Left hindlimb (tissue), 1 donor: ENCODE measurements at regions not wholly inside any gene's neighbourhood (a gene's known extent, or its start where the extent isn't known, plus 50 kb on each side); places are given as distances from the start of the nearest gene placed in this dataset.
"Not testable (repeated sequence)": the region's sequence is repeated elsewhere in the genome, so short reads cannot be mapped to it uniquely, and the experiment has no call there.

Source experiments
- DNase-seq: peaks from one replicate; pipeline ENCODE4 v3.0.0-alpha.2; 2018

DNA sequence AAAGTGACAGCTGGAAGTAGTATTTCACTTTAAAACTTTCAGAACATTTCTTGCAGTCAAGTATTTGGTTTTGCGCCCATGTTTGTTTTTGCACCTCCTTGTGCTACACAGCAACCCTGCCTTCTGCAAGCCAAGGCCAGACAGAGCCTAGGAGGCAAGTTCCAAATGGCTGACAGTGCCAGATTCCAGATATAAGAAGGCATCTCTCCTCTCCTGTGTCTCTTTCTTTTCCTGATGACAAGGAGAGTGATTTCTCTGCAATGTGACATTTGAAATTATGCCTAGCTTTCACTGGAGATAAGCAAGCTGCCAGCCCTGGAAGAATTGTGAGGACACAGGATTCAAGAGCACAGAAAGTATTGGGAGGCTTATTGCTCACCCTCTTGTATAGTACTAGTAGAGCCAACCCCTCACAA is 149.1 kb upstream of the TENT5A start:
- no peak for DNase-seq

- DNase-seq = no peak
Measured at GRCh38 chr6:81900616-81901015, 148.1 kb upstream of the TENT5A start.

DNA sequence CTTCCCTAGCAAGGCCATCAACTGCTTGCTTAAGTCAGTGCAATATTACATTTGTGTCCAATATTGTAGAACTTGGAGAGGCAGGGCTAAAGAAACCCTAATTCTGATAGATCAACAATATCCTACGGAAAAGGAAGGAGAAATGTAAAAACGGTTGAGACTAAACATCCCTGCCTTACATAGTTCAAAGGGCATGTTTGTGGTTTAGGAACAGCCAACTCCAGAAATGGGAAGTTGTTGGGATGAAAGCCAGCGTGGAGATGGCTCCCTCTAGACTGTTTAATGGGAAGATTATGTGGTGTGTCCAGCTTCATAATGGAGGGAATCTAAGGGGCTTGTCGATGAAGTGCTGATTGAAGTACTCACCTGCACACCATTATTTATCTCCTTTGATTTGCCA is 145.3 kb upstream of the TENT5A start:
- DNase-seq = no peak

DNA sequence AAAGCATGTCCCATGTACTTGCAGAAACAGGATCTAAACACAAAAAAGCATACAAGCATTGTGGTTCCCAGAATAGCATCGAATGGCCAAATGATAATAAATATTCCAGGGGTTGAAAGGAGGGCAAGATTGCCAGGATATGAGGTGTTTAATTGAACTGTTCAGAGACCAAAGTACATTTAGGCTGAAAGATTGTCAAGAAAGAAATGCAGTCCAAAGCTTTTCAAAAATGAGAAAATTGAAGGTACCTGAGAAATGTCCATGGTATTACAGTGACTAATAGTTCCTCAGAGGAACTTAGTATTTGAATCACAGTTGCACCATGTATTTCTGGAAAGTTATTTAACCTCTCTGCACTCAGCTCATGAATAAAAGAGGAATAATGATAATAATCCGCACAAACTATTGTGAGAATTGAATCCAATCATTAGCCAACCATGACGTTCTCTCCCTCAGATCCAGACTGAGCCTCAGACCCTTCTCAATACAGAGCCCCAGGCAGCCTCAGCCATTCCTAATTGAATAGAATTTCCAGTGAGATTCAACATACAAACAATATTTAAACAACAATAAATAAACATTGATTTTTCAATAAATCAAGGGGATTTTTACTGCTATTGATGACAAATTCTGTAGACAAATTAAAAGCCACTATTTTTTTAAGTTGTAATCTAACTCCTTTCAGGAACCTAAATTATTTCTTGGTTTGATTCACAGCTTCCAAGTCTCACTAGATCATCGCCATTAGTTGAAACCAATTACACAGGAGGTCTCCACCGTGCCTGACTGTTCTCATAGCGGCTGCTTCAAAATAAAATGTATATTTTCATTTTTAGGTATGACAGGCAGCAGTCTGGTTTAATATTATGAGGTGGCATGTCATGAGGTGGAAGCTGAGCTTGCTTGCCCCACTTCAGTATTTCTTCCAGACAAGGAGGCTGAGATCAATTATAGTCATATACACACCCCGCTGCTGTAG is 144.3 kb upstream of the TENT5A start:
- no peak for DNase-seq

- no peak for DNase-seq
Measured at GRCh38 chr6:81895511-81896185, 143.2 kb upstream of the TENT5A start.

GRCh38 chr6:81894788-81895271 is 142.3 kb upstream of the TENT5A start:
- DNase-seq = peak; percentile 66

GRCh38 chr6:81894306-81894705 is 141.8 kb upstream of the TENT5A start:
- DNase-seq = no peak

DNA sequence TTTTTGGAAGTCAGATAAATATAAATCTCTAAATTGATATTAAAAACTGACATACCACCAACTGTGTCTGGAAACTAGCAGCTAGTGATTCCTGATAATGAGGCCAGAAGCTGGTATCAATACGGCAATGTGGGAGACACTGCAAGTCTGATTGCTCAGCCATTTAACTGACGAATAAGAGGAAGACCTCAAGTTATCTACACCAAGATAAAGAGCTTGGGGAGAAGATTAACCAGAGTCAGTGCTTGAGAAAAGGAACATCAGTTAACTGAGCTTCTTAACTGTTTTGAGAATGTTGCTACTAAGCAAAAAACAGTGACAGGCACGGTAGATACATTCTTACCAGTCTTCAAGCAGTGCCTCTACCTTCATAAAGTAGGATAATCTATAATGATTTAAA is 140.4 kb upstream of the TENT5A start:
- DNase-seq = no peak

- DNase-seq = peak; percentile 51
Measured at GRCh38 chr6:81891874-81892273, 139.4 kb upstream of the TENT5A start.

DNA sequence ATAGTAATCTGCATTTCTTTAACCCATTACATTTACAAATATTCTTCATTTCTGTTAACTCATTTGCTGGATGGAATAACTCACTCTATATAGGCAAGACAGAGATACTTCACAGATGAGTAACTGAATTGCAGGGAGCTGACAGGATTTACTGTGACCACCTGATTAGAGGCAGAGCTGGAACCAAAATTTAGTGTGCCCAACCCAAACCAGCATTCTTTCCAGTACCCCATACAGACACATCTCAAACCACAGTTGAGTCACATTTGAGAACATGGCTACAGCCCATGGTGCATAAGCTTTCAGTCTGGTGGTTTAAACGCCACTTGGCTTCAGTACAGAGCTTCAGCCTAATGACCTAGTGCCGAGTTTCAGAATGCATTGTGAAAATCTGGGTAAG is 138.4 kb upstream of the TENT5A start:
- DNase-seq = no peak

DNA sequence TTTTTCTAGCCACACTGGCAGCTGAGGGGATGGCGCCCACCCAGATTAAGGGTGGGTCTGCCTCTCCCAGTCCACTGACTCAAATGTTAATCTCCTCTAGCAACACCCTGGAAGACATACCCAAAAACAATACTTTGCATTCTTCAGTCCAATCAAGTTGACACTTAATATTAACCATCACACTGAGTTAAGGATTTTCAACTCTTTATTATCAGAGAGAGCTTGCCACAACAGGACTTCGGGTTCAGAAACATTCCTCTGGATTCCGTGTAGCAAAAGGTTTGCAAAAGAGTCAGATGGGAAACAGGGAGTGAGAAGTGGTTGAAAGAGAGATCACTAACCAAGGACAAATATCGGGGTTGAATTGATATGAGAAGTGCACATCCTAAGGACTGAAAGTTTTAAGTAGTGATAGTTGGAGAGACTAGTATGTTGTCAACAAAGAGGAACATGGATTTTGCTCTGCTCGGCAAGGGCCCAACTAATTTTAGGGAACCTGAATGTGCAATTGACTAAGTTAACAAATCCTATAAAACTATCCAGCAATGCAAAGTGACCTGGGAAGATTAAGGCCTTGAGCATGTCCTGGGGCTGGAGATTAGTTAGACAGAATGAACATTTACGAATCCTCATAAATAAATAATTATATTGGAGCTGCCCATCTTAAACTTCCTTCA is 137.0 kb upstream of the TENT5A start:
- no peak for DNase-seq

DNA sequence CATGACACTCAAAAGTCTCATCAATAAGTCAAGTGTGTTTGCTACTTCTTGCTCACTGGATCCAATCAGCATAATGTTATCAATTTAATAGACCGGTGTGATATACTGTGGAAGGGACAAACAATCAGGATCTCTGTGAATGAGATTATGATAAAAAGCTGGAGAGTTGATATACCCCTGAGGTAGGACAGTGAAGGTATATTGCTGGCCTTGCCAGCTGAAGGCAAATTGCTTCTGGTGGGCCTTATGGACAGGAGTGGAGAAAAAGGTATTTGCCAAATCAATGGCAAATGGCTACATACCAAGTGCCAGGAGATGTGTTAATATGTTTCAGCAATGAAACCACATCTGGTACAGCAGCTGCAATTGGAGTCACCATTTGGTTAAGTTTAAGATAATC is 134.4 kb upstream of the TENT5A start:
- not testable (repeated sequence) for DNase-seq

- no peak for DNase-seq
Measured at GRCh38 chr6:81886157-81886556, 133.7 kb upstream of the TENT5A start.

GRCh38 chr6:81881660-81882059 is 129.2 kb upstream of the TENT5A start:
- no peak for DNase-seq

DNA sequence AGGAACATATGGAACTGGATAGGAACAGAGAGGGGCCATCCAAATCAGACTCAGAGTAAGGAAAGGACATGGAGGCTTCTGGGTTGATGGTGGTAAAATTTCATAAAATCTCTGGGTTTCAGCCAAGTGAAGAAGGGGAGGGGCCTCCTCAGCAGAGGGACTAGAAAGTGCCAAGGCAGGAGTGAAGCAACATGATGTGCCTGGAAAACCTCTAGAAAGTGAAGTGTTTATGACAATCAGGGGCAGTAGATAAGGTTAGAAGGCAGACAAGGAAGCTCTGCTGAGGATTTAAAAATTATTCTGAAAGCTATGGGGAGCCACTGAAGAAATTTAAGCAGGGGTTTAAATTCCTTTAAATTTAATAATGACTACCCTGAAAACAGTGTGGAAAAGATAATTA is 126.0 kb upstream of the TENT5A start:
- DNase-seq = no peak

GRCh38 chr6:81876971-81877370 is 124.5 kb upstream of the TENT5A start:
- no peak for DNase-seq

DNA sequence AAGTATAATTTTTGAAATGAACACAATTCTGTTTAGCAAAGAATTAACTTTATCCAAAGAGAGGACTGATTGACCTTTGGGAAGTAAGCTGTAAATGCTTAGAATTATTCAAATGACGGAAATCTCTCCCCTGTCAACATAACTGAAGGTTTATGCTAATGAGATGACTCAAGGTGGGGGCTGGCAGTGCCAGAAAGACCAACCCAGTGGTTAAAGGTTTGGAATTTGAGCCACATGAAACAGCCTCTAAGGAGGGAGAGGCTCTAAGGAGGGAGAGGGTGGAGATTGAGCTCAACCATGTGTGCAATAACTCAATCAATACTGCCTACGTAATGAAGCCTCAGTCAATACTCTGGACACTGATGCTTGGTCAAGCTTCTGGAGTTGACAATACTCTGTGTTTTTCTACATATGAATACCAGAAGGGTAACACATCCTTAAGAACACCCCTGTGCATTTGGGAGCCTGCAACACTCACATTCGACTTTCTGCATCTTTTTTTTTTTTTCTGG is 123.4 kb upstream of the TENT5A start:
- no peak for DNase-seq

GRCh38 chr6:81869749-81870508 is 117.4 kb upstream of the TENT5A start:
- not testable (repeated sequence) for DNase-seq

DNA sequence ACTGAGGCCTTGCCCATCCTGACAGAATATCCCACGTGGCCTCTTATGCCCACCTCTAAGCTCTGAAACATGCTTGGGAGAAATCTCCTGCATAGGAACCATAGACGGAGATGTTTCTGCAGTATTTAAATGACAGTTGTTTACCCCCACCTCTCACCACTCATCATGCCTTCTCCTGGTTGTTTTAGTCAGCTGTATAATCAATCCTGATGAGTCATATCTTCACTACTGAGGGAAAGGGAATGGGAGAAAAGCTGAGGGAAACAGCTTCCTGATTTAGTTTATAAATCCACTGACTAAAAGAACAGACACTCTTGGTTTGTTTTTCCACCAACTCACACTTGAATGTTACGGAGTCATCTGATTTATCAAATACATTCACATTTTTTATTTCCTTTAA is 113.2 kb upstream of the TENT5A start:
- no peak for DNase-seq

- no peak for DNase-seq
Measured at GRCh38 chr6:81864124-81864523, 111.6 kb upstream of the TENT5A start.

DNA sequence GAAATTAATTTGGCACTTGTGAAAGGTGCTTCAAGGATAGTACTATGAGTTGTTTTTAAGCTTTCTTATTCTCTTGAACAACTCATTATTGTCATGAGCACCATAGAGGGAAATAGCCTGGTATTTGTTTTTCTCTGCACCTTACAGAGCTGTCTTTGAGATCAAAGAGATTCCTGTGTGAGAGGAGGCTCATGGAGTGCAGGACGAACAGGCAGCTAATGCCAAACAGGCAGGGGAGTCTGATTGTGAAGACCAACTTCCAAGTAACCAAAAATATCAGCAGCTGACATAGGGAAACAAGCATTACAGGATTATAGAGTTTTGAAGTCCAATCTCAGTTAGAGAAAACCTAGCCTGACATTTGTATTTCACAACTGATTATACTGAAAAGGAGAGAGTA is 110.6 kb upstream of the TENT5A start:
- DNase-seq = no peak

DNA sequence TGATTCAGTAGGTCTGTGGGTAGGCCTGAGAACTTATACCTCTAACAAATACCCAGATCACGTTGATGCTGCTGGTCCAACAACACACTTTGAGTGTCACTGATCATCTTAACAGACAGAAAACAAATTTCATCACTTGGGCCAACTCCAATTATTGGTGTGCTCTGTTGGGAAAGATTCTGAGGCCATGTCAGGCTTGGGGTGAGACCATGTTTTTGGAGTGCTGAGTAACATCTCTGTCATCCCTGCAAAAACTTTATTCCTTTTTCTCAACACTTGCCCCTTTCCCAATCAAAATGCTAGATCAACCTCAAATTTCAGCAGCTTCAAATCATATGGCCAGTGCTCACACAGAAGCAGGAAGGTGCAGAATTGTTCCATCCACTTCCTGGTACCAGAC is 108.8 kb upstream of the TENT5A start:
- DNase-seq = no peak
